ENCODE measurements at regions not wholly inside any gene's neighbourhood (a gene's known extent, or its start where the extent isn't known, plus 50 kb on each side); places are given as distances from the start of the nearest gene placed in this dataset.

- H3K79me2 ChIP-seq (ENCODE audit: insufficient read depth, low read length), result no peaks in the 10 kb centered on the region
- H2AFZ ChIP-seq (ENCODE audit: low read depth, low read length, severe bottlenecking), result no peak overlapping the region
- no peaks in the 10 kb centered on the region for H3K9me2 ChIP-seq (replicated peaks; ENCODE audit: insufficient read depth, low read length)
- no peaks in the 10 kb centered on the region for H3F3A ChIP-seq (ENCODE audit: insufficient read depth)
- H3K36me3 ChIP-seq (ENCODE audit: low read length), result no peaks in the 10 kb centered on the region
- H3K27me3 ChIP-seq (ENCODE audit: low read length), result no peaks in the 10 kb centered on the region
- H3K27ac ChIP-seq (ENCODE audit: low read depth, low read length), result no peak overlapping the region
- no peak overlapping the region for H3K4me3 ChIP-seq (ENCODE audit: insufficient read depth, low read length, poor library complexity, severe bottlenecking)
- TF ChIP-seq CTCF (IDR thresholded peaks at IDR 0.05; ENCODE audit: insufficient read depth, low read length, poor library complexity, severe bottlenecking) (no peak), EZH2phosphoT487 (conservative IDR thresholded peaks at IDR 0.05; ENCODE audit: low read length) (no peak)
- H3K9me3 ChIP-seq (ENCODE audit: insufficient read depth, low read length), result no peaks in the 10 kb centered on the region
- H3K4me2 ChIP-seq (ENCODE audit: low read depth, low read length, poor library complexity, severe bottlenecking), result no peak overlapping the region
- H3K9ac ChIP-seq (ENCODE audit: low read length), result no peak overlapping the region
- H4K20me1 ChIP-seq (ENCODE audit: low read depth, low read length), result no peaks in the 10 kb centered on the region
These were observed 287.9 kb upstream of the VRK2 start for GRCh38 chr2:57758686-57759085.

- H3K4me3 ChIP-seq (ENCODE audit: insufficient read depth, low read length, poor library complexity, severe bottlenecking), result no peak overlapping the region
- no peaks in the 10 kb centered on the region for H3K27me3 ChIP-seq (ENCODE audit: low read length)
- no peaks in the 10 kb centered on the region for H3F3A ChIP-seq (ENCODE audit: insufficient read depth)
- H3K9ac ChIP-seq (ENCODE audit: low read length), result no peak overlapping the region
- no peaks in the 10 kb centered on the region for H4K20me1 ChIP-seq (ENCODE audit: low read depth, low read length)
- no peak overlapping the region for H2AFZ ChIP-seq (ENCODE audit: low read depth, low read length, severe bottlenecking)
- TF ChIP-seq EZH2phosphoT487 (conservative IDR thresholded peaks at IDR 0.05; ENCODE audit: low read length), result no peak
- no peak for TF ChIP-seq CTCF (IDR thresholded peaks at IDR 0.05; ENCODE audit: insufficient read depth, low read length, poor library complexity, severe bottlenecking)
- H3K9me2 ChIP-seq (replicated peaks; ENCODE audit: insufficient read depth, low read length), result no peaks in the 10 kb centered on the region
- H3K9me3 ChIP-seq (ENCODE audit: insufficient read depth, low read length), result no peaks in the 10 kb centered on the region
- H3K27ac ChIP-seq (ENCODE audit: low read depth, low read length), result no peak overlapping the region
- no peaks in the 10 kb centered on the region for H3K79me2 ChIP-seq (ENCODE audit: insufficient read depth, low read length)
- H3K36me3 ChIP-seq (ENCODE audit: low read length), result no peaks in the 10 kb centered on the region
- no peak overlapping the region for H3K4me2 ChIP-seq (ENCODE audit: low read depth, low read length, poor library complexity, severe bottlenecking)
These were observed 287.5 kb upstream of the VRK2 start for GRCh38 chr2:57759131-57759530.

GRCh38 chr2:57759822-57760300, 286.7 kb upstream of the VRK2 start:
- peak overlapping the region; percentile 28 for H3K4me2 ChIP-seq (ENCODE audit: low read depth, low read length, poor library complexity, severe bottlenecking)
- TF ChIP-seq CTCF (IDR thresholded peaks at IDR 0.05; ENCODE audit: insufficient read depth, low read length, poor library complexity, severe bottlenecking), result peak; percentile 88
- no peak for TF ChIP-seq EZH2phosphoT487 (conservative IDR thresholded peaks at IDR 0.05; ENCODE audit: low read length)
- no peaks in the 10 kb centered on the region for H3K79me2 ChIP-seq (ENCODE audit: insufficient read depth, low read length)
- H3F3A ChIP-seq (ENCODE audit: insufficient read depth), result no peaks in the 10 kb centered on the region
- no peaks in the 10 kb centered on the region for H3K27me3 ChIP-seq (ENCODE audit: low read length)
- no peak overlapping the region for H2AFZ ChIP-seq (ENCODE audit: low read depth, low read length, severe bottlenecking)
- no peak overlapping the region for H3K27ac ChIP-seq (ENCODE audit: low read depth, low read length)
- no peaks in the 10 kb centered on the region for H3K9me3 ChIP-seq (ENCODE audit: insufficient read depth, low read length)
- H3K4me3 ChIP-seq (ENCODE audit: insufficient read depth, low read length, poor library complexity, severe bottlenecking), result no peak overlapping the region
- no peaks in the 10 kb centered on the region for H3K36me3 ChIP-seq (ENCODE audit: low read length)
- no peaks in the 10 kb centered on the region for H4K20me1 ChIP-seq (ENCODE audit: low read depth, low read length)
- 0 out of 2 replicates have a peak overlapping the region, but pooled peaks have one; percentile 4 for H3K9ac ChIP-seq (ENCODE audit: low read length)
- no peaks in the 10 kb centered on the region for H3K9me2 ChIP-seq (replicated peaks; ENCODE audit: insufficient read depth, low read length)

All from SU-DHL-6 (cell line).